ENCODE measurements at regions not wholly inside any gene's neighbourhood (a gene's known extent, or its start where the extent isn't known, plus 50 kb on each side); places are given as distances from the start of the nearest gene placed in this dataset.
"Not testable (repeated sequence)": the region's sequence is repeated elsewhere in the genome, so short reads cannot be mapped to it uniquely, and the experiment has no call there.

GRCh38 chr12:116670859-116671258 is 67.0 kb downstream of the SPRING1 start:
- no peaks in the 10 kb centered on the region for H3K9me3 ChIP-seq
- TF ChIP-seq EP300 (IDR thresholded peaks at IDR 0.05) = no peak
- no peak for TF ChIP-seq CTCF (IDR thresholded peaks at IDR 0.05)
- no peak for TF ChIP-seq POLR2A (IDR thresholded peaks at IDR 0.05)
- no peak for DNase-seq
- intact Hi-C loops (cut with DNase I) = no loop called here
- H3K27me3 ChIP-seq = no peaks in the 10 kb centered on the region
- no peaks in the 10 kb centered on the region for H3K4me1 ChIP-seq (ENCODE audit: insufficient read depth)
- no peak overlapping the region for H3K4me3 ChIP-seq
- H3K27ac ChIP-seq = no peak overlapping the region
- H3K36me3 ChIP-seq = no peaks in the 10 kb centered on the region

- intact Hi-C loops (cut with DNase I) = no loop called here
- TF ChIP-seq CTCF (IDR thresholded peaks at IDR 0.05) (no peak), EP300 (IDR thresholded peaks at IDR 0.05) (no peak), POLR2A (IDR thresholded peaks at IDR 0.05) (no peak)
- H3K4me1 ChIP-seq (ENCODE audit: insufficient read depth) = no peaks in the 10 kb centered on the region
- DNase-seq = no peak
- H3K9me3 ChIP-seq = no peaks in the 10 kb centered on the region
- H3K27ac ChIP-seq = no peak overlapping the region
- 94 to 98% (median 96%) methylated on average over 10 of the region's 10 CpGs for WGBS, 3 donors
- H3K4me3 ChIP-seq = no peak overlapping the region
- no peaks in the 10 kb centered on the region for H3K36me3 ChIP-seq
- H3K27me3 ChIP-seq = no peaks in the 10 kb centered on the region
Measured at GRCh38 chr12:116667752-116668151, 70.1 kb downstream of the SPRING1 start.

- H3K9me3 ChIP-seq; H3K4me3 ChIP-seq; DNase-seq; H3K27ac ChIP-seq; intact Hi-C loops (cut with DNase I); H3K4me1 ChIP-seq (ENCODE audit: insufficient read depth); H3K27me3 ChIP-seq; H3K36me3 ChIP-seq: not testable (repeated sequence)
- WGBS, 3 donors = 94 to 98% (median 96%) methylated on average over 8 of the region's 8 CpGs
Measured at GRCh38 chr12:116666829-116667228, 71.0 kb downstream of the SPRING1 start.

GRCh38 chr12:116666305-116666673 is 71.6 kb downstream of the SPRING1 start:
- no peak for TF ChIP-seq POLR2A (IDR thresholded peaks at IDR 0.05)
- 82 to 91% (median 88%) methylated on average over 10 of the region's 10 CpGs for WGBS, 3 donors

GRCh38 chr12:116665666-116666304 is 72.1 kb downstream of the SPRING1 start:
- DNase-seq = no peak
- 80 to 83% (median 82%) methylated on average over 15 of the region's 15 CpGs for WGBS, 3 donors
- H3K27me3 ChIP-seq = no peaks in the 10 kb centered on the region
- peaks cover 4% of the 10 kb centered on the region for H3K4me1 ChIP-seq (ENCODE audit: insufficient read depth)
- H3K27ac ChIP-seq = no peak overlapping the region
- no peaks in the 10 kb centered on the region for H3K9me3 ChIP-seq
- H3K4me3 ChIP-seq = no peak overlapping the region
- intact Hi-C loops (cut with DNase I) = no loop called here
- no peak for TF ChIP-seq CTCF (IDR thresholded peaks at IDR 0.05)
- no peak for TF ChIP-seq POLR2A (IDR thresholded peaks at IDR 0.05)
- TF ChIP-seq EP300 (IDR thresholded peaks at IDR 0.05) = no peak
- no peaks in the 10 kb centered on the region for H3K36me3 ChIP-seq

More at GRCh38 chr12:116666305-116666673, 71.6 kb downstream of the SPRING1 start:
- Histone ChIP-seq H3K9me3 (no peaks in the 10 kb centered on the region), H3K27me3 (no peaks in the 10 kb centered on the region), H3K4me3 (no peak overlapping the region), H3K4me1 (ENCODE audit: insufficient read depth) (peaks cover 4% of the 10 kb centered on the region), H3K36me3 (no peaks in the 10 kb centered on the region), H3K27ac (no peak overlapping the region)
- intact Hi-C loops (cut with DNase I) = no loop called here
- no peak for DNase-seq

All from ovary (tissue), 7 donors.